Activated T-cell treated with anti-CD3 and anti-CD28 coated beads, Interleukin-2, amount 50 U/mL, for 1 hour (primary cell): ENCODE measurements at regions not wholly inside any gene's neighbourhood (a gene's known extent, or its start where the extent isn't known, plus 50 kb on each side); places are given as distances from the start of the nearest gene placed in this dataset.
"Not testable (repeated sequence)": the region's sequence is repeated elsewhere in the genome, so short reads cannot be mapped to it uniquely, and the experiment has no call there.

Experiments used
- DNase-seq: peaks from one replicate; pipeline ENCODE4 v3.0.0-alpha.2; 2020

DNA sequence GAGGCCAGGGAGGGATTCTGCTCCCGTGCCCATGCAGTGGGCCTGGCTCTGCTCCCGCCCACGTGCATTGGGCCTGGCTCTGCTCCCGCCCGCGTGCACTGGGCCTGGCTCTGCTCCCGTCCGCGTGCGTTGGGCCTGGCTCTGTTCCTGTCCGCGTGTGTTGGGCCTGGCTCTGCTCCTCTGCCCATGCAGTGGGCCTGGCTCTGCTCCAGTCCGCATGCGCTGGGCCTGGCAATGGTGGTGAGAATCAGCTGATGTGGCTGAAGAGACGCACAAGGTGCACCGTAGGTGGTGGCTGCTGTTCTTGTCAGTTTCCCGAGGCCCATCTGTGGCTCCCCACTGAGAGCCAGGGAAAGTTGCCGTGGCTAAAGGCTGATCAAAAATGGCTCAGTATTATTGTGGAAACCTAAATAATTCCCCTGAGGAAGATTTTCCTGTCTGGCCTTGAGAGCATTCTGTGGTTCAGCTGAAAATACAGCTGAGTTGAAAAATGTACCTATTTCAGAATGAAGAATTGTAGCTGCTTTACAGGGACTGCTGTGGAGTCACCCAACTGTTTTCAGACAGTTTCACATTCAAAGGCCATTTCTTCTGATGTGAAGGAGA lies 572.4 kb downstream of the GLRX3 start:
- DNase-seq = no peak

DNA sequence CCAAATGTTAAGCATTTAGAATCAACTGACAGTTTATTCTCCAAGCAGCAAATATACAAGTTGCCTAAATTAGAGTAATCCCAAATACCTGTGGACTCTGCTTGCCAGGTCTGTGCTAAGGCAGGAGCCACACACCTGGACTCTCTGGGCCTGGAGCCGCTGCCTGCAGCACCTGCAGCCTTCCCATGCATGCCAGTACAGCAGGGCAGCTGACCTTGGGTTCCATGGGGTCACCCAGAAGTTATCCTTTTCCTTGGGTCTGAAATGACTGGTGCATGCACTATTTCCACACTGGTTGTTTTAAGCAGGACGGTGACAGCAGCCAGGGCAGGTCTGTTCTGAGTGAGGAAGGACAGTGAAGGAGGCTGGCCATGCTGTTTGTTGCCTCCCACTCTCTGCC lies 573.2 kb downstream of the GLRX3 start:
- DNase-seq = no peak

DNA sequence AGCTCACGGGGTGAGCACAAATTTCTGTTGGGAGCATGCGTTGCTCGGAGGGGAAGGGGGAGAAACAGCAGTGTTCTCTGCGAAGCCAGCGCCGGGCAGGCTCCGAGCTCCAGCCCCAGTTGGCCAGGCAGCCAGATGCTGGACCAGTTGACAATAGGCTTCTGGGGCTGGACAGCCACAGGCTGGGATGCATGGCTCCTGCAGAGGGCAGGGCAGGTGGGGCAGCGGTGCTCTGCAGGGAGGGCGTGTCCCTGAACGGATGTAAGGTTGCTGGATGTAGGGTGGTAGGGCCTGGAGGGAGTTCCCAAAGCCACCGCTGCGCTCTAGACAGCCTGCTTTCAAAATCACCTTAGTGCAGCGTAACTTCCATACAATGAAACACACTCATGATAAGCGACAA lies 574.9 kb downstream of the GLRX3 start:
- no peak for DNase-seq

DNA sequence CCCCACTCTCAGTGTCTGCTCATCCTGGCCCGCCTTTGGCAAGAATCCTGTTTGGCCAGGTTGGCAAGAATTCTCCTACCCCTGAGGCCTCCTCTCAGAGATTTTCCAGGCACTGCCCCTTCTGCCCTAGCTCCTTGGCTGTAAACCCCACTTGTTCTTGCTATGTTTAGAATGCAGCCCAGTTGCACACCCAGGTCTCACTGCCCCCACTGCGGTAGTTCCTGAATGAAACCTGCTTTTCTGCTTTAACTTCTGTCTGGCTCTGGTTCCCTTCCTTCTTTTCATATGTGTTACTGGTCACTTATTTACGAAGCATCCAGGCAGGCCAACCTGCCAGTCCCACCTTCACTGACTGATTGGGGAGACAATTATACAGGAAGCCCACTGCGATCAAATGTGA lies 576.9 kb downstream of the GLRX3 start:
- DNase-seq = no peak

DNA sequence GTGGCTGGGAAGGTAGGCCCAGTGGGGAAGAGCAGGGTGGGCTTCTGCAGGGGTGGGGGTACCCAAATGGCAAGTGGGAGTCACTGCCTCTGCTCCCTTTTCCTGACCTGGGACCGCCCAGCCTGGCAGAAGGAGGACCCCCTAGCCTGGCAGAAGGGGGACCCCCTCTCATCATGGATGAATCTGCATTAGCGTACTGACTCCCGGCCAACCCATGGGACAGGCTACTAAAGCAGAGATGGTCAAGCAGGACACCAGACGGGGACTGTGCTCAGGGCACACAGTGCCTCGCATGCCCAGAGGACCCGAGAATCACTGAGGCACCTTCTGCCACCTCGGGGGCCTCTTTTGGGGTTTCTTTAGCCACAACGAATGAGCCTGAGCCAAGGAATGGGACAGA lies 577.5 kb downstream of the GLRX3 start:
- no peak for DNase-seq

DNA sequence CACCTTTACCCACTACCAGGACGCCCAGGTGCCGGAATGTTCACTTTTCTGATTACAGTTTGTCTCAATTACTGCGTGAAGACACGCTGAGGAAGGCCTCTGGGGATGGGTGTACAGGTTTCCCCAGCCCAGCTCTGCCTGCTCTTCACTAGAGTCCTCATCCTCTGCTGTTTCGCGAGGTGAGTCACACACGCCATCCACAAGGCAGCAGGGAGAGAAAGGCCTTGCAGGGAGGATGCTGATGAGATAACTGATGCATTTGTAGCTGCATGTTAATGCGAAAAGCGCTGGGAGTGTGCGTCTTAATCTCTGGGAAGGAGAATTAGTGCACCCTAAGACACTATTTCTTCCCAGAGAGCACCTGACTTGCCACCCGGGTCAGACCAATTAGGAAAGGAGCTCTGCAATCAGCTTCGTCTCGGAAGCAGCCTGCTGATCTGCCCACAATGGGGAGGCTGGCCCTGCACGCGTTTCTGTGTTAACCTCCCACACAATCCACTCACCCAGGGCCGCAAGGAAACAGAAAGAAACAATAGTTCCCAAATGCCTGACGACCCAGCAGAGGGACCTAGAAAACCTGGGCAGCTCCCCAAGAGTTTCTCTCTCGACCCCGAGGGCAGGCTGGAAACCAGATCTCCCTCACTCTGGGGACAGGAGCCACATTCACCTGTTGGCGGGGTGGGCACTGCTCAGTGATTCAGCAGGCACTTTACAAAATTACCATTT lies 578.7 kb downstream of the GLRX3 start:
- DNase-seq = no peak

DNA sequence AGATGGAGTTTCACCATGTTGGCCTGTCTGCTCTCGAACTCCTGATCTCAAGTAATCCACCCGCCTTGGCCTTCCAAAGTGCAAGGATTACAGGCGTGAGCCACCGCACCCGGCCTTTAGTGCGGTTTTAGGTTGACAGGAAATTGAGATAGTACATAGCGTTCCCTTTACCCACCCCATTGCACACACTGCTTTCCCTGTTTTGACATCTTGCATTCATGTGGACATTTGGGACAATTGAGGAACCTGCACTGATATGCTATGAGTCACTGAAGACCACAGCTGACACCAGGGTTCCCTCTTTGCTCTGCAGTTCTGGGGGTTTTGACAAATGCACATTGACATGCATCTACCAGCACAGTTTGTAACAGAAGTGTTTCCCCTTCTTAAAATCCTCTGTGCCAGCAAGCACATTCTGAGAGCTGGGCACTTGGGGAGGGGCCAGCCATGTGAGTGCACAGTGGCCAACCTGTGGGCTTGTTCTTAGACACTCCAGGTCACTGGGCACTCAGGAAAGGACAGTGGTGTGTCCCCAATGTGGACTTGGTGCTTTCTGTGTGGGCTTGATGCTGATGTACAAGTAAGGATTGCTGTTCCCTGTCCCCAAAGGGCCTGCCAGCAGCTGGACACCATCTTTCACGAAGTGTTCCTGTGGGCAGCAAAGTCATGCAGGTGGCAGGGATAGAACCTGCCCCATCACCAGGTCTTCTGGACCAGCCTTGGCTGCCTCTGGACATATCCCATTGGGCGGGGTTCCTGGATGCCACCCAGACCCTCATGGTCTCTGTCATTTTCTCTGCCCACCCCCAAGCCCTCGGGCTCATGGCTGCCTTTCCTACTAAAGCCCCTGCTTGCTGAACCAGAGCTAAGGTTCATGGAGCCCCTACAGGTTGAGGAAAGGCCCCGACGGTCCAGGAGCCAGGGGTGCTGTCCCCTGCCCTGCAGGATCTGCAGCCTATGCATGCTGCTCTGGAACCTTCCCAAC lies 579.8 kb downstream of the GLRX3 start:
- no peak for DNase-seq

DNA sequence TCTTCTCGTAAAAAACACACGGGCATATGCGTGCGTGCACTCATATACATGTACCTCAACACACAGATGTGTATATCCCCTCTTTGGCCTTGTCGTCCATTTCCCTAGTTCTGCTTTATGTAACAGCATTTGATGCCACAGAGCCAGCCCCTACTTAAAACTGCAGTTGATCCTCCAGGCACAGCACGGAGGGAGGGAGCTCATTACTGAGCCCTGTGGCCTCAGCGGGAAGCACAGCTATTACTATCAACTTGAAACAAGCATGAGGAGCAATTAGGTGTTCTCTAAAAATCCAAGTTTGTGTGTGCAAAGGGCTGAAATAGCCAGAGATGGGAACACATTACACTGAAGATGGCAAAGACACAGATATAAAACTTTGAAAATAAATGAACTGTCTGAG lies 580.9 kb downstream of the GLRX3 start:
- no peak for DNase-seq

DNA sequence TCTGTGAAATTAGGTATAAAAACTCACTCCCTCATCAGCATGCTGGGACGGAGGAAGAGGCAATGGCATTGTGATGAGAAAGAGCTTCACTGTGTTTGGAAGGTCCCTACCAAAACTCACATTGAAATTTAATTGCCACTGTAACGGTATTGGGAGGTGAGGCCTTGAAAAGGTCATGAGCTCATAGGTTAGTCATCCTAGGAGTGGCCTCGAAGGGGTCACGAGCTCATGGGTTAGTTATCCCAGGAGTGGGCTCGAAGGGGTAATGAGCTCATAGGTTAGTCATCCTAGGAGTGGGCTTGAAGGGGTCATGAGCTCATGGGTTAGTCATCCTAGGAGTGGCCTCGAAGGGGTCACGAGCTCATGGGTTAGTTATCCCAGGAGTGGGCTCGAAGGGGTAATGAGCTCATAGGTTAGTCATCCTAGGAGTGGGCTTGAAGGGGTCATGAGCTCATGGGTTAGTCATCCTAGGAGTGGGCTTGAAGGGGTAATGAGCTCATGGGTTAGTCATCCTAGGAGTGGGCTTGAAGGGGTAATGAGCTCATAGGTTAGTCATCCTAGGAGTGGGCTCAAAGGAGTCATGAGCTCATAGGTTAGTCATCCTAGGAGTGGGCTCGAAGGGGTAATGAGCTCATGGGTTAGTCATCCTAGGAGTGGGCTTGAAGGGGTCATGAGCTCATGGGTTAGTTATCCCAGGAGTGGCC lies 582.7 kb downstream of the GLRX3 start:
- DNase-seq = not testable (repeated sequence)

DNA sequence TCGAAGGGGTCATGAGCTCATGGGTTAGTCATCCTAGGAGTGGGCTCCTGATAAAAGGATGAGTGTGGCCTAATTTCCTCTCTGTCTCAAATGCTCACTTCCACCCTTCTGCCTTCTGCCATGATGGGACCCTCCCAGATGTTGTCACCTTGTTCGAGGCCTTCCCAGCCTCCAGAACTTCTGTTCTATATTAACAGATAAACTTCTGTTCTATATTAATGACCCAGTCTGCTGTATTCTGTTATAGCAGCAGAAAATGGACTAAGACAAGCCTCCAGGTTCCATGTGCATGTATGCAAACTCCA lies 583.2 kb downstream of the GLRX3 start:
- no peak for DNase-seq

DNA sequence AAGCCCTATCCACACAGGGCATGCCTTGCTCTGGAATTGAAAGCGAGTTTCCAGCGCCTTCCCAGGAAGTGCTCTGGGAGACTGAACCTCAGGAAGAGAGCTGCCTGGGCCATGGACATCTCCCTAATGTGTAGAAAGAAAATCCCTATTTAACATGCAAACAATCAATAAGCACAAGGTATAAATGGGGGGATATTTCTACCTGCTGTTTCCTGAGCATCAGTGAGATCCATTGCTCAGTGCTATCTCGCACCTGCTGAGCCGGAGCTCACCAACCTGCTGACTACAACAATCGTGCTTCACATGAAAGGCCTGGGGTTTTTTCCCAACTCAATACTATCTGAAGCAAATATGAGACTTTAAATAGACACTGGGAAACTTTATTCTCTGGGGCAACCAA lies 584.0 kb downstream of the GLRX3 start:
- DNase-seq = no peak

DNA sequence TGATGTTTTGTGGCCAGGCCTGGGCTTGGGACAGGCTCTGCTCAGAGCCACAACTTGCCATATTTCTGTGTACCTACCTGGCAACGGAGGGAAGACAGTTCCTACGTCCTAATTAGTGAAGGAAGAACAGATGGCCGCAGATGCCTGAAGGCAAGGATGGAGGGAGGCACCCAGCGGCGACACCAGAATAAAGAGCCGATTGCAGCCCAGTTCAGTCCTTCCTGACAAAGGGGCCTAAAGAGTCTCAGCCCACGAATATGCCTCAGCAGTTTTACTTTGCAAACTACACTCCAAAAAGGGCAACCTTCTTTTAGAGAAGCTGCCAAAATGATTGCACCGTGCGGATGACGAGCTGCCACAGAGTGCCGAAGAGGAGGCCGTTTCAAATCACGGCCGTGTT lies 585.8 kb downstream of the GLRX3 start:
- DNase-seq = no peak

DNA sequence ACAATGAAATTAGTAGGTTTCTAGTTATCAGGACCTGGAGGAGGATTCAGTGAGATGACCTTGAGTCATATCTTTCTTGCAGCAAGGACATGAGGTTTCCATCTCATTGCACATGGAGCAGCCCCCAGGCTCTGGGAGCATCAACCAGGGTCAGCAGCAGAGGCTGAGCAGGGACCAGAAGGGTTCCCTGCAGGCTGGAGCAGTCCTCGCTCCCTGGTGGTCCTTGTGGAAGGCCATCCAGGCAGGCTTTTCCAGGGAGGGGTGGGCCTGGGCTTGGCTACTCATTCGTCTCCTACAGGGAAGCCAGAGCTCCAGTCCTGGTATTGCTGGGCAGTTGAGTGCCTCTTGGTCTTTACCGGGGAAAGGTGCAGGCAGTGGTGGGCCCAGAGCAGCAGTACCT lies 587.5 kb downstream of the GLRX3 start:
- no peak for DNase-seq

DNA sequence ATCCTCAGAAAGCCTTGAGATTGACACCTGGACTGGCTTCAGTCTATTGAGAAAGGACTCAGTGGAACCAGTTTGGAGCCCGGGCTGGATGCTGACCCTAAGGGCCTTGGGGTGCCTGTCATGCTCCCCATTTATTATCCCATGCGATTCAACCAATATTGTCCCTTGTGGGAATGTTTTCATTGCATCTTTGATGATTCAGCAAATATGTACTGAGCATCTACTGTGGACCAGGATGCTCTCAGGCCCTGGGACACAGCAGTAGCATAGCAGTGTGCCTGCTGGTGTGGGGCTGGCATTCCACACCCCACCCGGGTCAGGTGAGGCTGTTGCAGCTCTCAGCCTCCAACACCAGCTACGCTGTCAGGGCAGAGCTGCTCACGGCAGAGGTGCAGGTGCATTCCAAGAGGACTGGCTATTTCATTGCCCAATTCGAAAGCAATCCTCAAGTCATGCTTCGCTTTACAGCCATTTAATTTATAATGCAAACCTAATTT lies 586.0 kb downstream of the TCERG1L start:
- DNase-seq = no peak

DNA sequence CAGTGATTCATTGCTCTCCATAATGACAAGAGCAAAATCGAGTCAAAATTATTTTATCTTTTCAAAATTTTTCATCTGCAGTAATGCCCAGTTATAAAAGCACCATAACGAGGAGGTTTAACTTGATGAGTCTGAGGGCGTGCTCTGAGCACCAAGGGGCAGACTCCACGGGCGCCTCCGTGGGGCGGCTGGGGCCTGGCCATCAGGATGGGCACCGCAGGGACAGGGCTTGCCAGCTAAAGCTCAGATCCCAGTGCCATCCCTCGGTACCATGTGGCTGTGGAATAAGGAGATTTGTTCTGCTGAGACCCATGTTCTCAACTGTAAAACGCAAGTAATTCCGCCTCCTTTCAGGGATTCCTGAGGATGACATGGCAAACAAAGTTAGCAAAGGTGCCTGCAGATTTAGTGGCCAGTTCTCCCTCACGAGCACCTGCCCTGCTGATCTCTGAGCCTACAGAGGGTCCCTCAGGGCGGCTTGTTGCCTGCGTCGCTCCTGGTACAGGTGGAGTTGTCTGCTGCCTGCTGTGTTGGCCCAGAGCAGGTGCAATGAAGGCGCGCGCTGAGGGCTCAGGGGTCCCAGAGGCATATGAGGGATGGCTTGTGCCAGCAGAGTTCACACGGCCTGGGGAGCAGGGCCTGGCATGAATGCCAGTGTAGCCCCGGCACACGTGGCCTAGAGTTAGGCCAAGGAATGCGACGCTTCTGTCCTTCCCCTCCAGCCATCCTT lies 584.4 kb downstream of the TCERG1L start:
- no peak for DNase-seq

DNA sequence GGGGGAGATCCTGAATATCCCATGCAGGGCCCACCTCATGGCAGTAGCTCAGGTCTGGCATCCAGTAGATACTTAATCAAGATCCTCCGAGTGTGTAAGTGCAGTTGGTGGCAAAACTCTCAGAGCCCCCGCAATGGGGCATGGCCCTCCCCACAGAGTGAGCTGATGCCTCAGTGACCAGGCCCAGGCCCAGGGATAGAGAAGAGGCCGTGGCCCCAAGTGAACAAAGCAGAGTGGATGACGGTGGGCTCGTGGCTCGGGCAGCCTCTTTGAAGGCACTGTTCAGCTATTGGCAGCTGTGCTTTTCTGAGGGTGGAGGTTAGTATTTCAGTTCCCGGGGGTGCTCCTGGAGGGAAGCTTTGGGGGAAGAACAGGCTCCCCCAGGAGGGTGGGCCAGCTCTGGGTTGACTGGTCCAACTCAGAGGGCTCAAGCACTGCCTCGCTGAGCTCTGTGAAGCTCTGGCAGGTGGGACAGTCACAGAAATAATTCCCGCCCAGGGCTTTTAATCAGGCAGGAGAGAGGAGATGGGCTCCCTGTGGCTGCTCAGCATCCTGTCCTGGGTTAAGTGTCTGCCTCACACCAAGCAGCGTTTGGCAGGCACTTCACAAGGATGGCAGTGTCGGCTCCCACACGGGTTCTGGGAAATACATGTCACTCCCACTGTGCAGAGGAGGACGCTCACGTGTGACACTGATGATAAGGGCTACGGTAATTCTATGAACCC lies 583.6 kb downstream of the TCERG1L start:
- DNase-seq = no peak

DNA sequence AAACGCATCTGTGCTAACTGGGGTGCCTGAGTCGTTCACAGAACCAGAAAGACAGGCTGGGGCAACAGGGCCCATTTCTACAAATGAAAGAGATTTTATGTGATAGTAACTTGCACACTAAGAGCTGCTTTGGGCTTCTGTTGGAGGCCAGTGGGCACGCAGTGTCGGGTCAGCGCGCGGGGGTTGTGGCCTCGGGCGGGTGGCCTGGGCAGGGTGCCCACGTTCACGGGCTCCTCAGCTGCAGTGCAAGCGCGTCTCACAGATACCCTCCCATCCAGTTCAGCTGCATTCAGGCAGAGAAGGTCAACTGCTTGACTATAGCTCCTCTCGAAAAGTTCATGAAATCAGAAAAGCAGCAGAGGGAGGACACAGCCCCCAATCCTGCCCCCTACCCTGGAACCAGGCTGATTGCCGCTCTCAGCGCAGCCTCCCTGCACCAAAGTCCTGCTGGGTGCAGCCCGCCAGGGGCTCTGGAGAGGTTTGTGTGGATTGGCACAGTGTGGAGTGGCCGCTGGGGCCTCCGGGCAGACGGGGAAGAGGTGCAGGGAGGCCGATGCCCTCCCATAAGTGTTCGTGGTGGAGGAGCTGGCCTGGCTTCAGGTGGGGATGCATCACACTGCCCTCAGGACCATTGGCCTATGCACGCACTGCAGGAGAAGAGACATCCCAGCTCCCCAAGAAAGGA lies 582.8 kb downstream of the TCERG1L start:
- no peak for DNase-seq

DNA sequence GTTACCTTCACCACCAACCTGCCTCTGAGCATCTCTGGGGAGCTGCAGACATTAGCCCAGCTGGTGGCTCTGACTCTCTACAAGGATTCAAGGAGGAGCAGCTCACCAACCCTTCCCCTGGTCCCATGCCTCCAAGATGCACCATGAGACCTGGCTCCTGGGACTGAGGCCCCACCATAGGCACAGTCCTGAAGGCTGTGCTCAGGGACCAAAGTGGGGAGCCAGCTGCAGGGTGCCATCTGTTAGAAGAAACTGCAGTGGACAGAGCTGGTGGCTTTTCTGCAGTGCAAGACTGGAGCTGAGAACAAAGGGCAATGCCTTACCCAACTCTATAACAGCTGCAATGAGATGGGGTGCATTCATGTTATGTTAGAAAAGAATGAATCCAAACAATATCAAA lies 581.6 kb downstream of the TCERG1L start:
- DNase-seq = no peak

DNA sequence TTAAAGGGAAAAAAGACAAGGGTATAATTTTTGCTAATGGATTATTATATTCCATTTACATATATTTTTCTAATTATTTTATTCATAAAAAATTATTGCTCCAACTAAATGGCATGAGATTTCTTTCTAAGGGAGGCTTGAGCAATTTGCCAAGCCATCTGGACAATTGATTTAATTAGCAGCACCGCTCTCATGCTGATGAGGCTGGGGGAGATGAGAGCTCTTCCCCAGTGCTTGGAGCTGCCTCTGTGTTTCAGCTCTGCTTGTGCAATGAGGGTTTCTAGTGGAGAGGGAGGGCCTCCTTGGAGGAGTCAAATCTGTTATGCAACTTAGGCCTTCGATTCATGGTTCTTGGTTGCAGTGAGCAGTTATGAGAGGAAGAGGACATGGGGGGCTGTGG lies 574.3 kb downstream of the TCERG1L start:
- DNase-seq = no peak

DNA sequence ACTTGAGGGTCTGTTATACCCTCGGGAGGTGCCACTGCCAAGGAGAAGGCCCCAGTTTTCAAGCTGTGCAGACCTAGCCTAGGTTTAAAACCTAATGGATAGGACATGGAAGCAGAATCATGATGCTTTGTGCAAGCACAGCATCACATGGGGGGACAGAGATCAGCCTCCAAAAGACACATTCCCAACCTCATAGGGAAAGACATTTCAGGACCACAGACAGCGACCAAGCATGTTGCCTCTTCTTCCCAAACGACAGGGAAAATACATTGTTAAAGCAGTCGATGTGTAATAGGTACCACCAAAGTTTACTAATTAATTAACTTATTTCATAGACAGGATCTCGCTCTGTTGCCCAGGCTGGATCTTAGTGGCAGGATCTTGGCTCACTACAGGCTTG lies 573.9 kb downstream of the TCERG1L start:
- DNase-seq = no peak
